HCT116 (cell line): ENCODE measurements at regions not wholly inside any gene's neighbourhood (a gene's known extent, or its start where the extent isn't known, plus 50 kb on each side); places are given as distances from the start of the nearest gene placed in this dataset.

Experiments used
- ATAC-seq: fragments of 200-7000 bp; cut with Tn5 transposase; 2 replicates; pipeline ENCODE4 v1.9.1; 2020; ENCODE audit warnings: mild to moderate bottlenecking, moderate library complexity
- BruUV-seq: library from RNA; stranded (reverse); fragments of 400-500 nt; replicated peaks from 2 replicates; lab custom pipeline; 2021; lab: Mats Ljungman, UMichigan
- CTCF ChIA-PET: fragments of 300-600 bp; sonication (Branson Sonifier 250); formaldehyde crosslinking; loops from one replicate; lab custom pipeline; 2021; ENCODE audit warnings: antibody characterized with exemption; lab: Charles Lee
- POLR2A ChIA-PET: fragments of 300-600, 350-600 bp; sonication (Branson Sonifier 250); formaldehyde crosslinking; loops from one replicate; lab custom pipeline; 2021; ENCODE audit warnings: antibody characterized with exemption; lab: Charles Lee
- RAD21 ChIA-PET, 2 experiments: fragments of 300-600 bp; sonication (Branson Sonifier 250); formaldehyde crosslinking; loops; one replicate each; lab custom pipeline; 2023; ENCODE audit warnings: low total read pairs in 2 of 2; ENCODE audit not compliant: uncharacterized antibody in 2 of 2, unreplicated experiment in 2 of 2, low non-redundant PET in 1 of 2; lab: Charles Lee
- DNase-seq: peaks from one replicate; pipeline ENCODE4 v3.0.0-alpha.2; 2010; ENCODE audit warnings: low read depth, low spot score
- H2AFZ ChIP-seq: fragments of 200-600 bp; shearing (Covaris generic), sonication (generic); 2 replicates; pipeline ENCODE4 v1.6.1; 2017; ENCODE audit warnings: low read depth, mixed run types, mixed read lengths, antibody characterized with exemption, low read length; ENCODE audit not compliant: poor library complexity, severe bottlenecking
- H3K27ac ChIP-seq: 2 replicates; pipeline ENCODE4 v1.5.1; 2012; ENCODE audit warnings: low read depth, low read length
- H3K27me3 ChIP-seq: fragments of 200-600 bp; sonication (generic); 2 replicates; pipeline ENCODE4 v1.6.1; 2016; ENCODE audit warnings: mixed run types, low read length, mixed read lengths; ENCODE audit not compliant: insufficient read depth
- H3K36me3 ChIP-seq, 2 experiments: fragments of 200-500 bp in 1 of 2; fragments of 200-600 bp in 1 of 2; sonication (Bioruptor generic) in 1 of 2; sonication (generic) in 1 of 2; 2 replicates each; pipeline versions ENCODE4 v1.5.1 to v1.6.1; 2014 to 2016; ENCODE audit warnings: low read length in 2 of 2, inconsistent platforms in 1 of 2, mixed read lengths in 1 of 2, mixed run types in 1 of 2; ENCODE audit not compliant: insufficient read depth in 2 of 2, control insufficient read depth in 1 of 2
- H3K4me1 ChIP-seq, 2 experiments: fragments of 200-600 bp in 1 of 2; sonication (generic) in 1 of 2; 2 replicates each; pipeline versions ENCODE4 v1.5.1 to v1.6.1; 2012 to 2017; ENCODE audit warnings: low read length in 2 of 2, inconsistent platforms in 1 of 2, mild to moderate bottlenecking in 1 of 2, mixed read lengths in 1 of 2, mixed run types in 1 of 2, moderate library complexity in 1 of 2; ENCODE audit not compliant: insufficient read depth in 2 of 2, control insufficient read depth in 1 of 2
- H3K4me2 ChIP-seq: fragments of 200-600 bp; sonication (generic); 2 replicates; pipeline ENCODE4 v1.6.1; 2017; ENCODE audit warnings: mixed run types, low read length, mixed read lengths
- H3K4me3 ChIP-seq, 2 experiments: fragments of 200-600 bp in 1 of 2; sonication (generic) in 1 of 2; replicated peaks in 1 of 2; 2 replicates each; pipeline ENCODE4 v1.5.1; 2011 to 2016; ENCODE audit warnings: low read length in 2 of 2, control low read depth in 1 of 2, low read depth in 1 of 2, mild to moderate bottlenecking in 1 of 2, mixed read lengths in 1 of 2, mixed run types in 1 of 2
- H3K79me2 ChIP-seq: fragments of 200-600 bp; sonication (generic); 2 replicates; pipeline ENCODE4 v1.6.1; 2017; ENCODE audit warnings: mild to moderate bottlenecking, mixed run types, low read length, moderate library complexity, mixed read lengths; ENCODE audit not compliant: insufficient read depth
- H3K9ac ChIP-seq: fragments of 200-600 bp; sonication (generic); 2 replicates; pipeline ENCODE4 v1.6.1; 2016; ENCODE audit warnings: low read length, mixed read lengths
- H3K9me2 ChIP-seq: fragments of 200-600 bp; sonication (generic), shearing (Covaris generic); 2 replicates; pipeline ENCODE4 v1.6.1; 2017; ENCODE audit warnings: mixed run types, mild to moderate bottlenecking, moderate library complexity; ENCODE audit not compliant: insufficient read depth
- H3K9me3 ChIP-seq, 2 experiments: fragments of 200-500 bp in 1 of 2; fragments of 200-600 bp in 1 of 2; sonication (Bioruptor generic) in 1 of 2; sonication (generic) in 1 of 2; 2 replicates each; pipeline ENCODE4 v1.6.1; 2014 to 2017; ENCODE audit warnings: low read length in 2 of 2, mixed read lengths in 2 of 2, inconsistent platforms in 1 of 2, low read depth in 1 of 2, mild to moderate bottlenecking in 1 of 2, mixed run types in 1 of 2, moderate library complexity in 1 of 2; ENCODE audit not compliant: control insufficient read depth in 1 of 2, insufficient read depth in 1 of 2
- H4K20me1 ChIP-seq: fragments of 200-600 bp; sonication (generic), shearing (Covaris generic); 2 replicates; pipeline ENCODE4 v1.6.1; 2017; ENCODE audit warnings: mixed run types, mild to moderate bottlenecking, moderate library complexity; ENCODE audit not compliant: insufficient read depth
- EGR1 ChIP-seq: IDR thresholded peaks from 2 replicates; pipeline ENCODE4 v1.6.1; 2012; ENCODE audit warnings: low read depth
- EZH2phosphoT487 ChIP-seq: fragments of 200-600 bp; IDR thresholded peaks from 2 replicates; pipeline ENCODE4 v1.6.1; 2018; ENCODE audit warnings: antibody characterized with exemption, borderline replicate concordance
- RAD21 ChIP-seq: IDR thresholded peaks from 2 replicates; pipeline ENCODE4 v1.6.1; 2012; ENCODE audit warnings: low read depth, mild to moderate bottlenecking
- SIN3A ChIP-seq: IDR thresholded peaks from 2 replicates; pipeline ENCODE4 v1.6.1; 2012; ENCODE audit warnings: low read depth
- SRF ChIP-seq: IDR thresholded peaks from 2 replicates; pipeline ENCODE4 v1.6.1; 2012; ENCODE audit warnings: low read depth
- YY1 ChIP-seq: IDR thresholded peaks from 2 replicates; pipeline ENCODE4 v1.6.1; 2011; ENCODE audit warnings: low read length, low read depth, moderate library complexity, mild to moderate bottlenecking; ENCODE audit not compliant: insufficient replicate concordance; ENCODE audit errors: extremely low read depth
- intact Hi-C: fragments of 100-400 bp; cut with micrococcal nuclease; formaldehyde crosslinking; loops from 2 replicates; pipeline ENCODE4 v1.10.0; 2022
- TF ChIP-seq, protein P1 (sequence below): IDR thresholded peaks from 2 replicates; pipeline ENCODE4 v1.6.1; 2012; ENCODE audit warnings: low read depth
- TF ChIP-seq, protein P2 (sequence below), 3 experiments: fragments of 200-600 bp in 1 of 3; sonication (generic) in 1 of 3; IDR thresholded peaks in 2 of 3; conservative IDR thresholded peaks in 1 of 3; 2 replicates each; pipeline ENCODE4 v1.5.1; 2012 to 2017; ENCODE audit warnings: low read depth in 2 of 3, low read length in 2 of 3, antibody characterized with exemption in 1 of 3, borderline replicate concordance in 1 of 3, control low read depth in 1 of 3, mild to moderate bottlenecking in 1 of 3, mixed read lengths in 1 of 3, mixed run types in 1 of 3, moderate library complexity in 1 of 3; ENCODE audit not compliant: insufficient read depth in 1 of 3

DNA sequence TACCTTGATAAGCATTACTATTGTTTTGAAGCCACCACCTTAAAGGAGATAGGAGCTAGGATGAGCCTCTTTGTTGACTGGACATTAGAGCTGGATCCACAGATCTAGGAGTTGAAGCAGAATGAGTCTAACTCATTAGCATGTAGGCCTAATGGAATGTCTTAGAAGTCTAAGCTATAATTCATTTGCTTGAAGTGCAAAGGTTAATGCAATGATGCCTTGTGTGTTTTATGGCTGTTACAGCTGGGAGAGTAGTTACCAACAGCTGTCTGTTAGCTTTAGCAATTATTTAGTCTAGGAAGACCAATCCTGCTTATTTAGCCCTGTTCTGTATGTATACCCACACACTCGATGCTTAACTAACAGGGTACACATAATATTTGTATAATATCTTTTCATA lies 419.3 kb downstream of the TUSC7 start:
- Histone ChIP-seq H3K4me3 (no peak overlapping the region), H3K27me3 (no peaks in the 10 kb centered on the region), H3K36me3 (no peaks in the 10 kb centered on the region)
- no TSS peak for BruUV-seq
- TF ChIP-seq EZH2phosphoT487, result no peak
- TF ChIP-seq, protein P1, sequence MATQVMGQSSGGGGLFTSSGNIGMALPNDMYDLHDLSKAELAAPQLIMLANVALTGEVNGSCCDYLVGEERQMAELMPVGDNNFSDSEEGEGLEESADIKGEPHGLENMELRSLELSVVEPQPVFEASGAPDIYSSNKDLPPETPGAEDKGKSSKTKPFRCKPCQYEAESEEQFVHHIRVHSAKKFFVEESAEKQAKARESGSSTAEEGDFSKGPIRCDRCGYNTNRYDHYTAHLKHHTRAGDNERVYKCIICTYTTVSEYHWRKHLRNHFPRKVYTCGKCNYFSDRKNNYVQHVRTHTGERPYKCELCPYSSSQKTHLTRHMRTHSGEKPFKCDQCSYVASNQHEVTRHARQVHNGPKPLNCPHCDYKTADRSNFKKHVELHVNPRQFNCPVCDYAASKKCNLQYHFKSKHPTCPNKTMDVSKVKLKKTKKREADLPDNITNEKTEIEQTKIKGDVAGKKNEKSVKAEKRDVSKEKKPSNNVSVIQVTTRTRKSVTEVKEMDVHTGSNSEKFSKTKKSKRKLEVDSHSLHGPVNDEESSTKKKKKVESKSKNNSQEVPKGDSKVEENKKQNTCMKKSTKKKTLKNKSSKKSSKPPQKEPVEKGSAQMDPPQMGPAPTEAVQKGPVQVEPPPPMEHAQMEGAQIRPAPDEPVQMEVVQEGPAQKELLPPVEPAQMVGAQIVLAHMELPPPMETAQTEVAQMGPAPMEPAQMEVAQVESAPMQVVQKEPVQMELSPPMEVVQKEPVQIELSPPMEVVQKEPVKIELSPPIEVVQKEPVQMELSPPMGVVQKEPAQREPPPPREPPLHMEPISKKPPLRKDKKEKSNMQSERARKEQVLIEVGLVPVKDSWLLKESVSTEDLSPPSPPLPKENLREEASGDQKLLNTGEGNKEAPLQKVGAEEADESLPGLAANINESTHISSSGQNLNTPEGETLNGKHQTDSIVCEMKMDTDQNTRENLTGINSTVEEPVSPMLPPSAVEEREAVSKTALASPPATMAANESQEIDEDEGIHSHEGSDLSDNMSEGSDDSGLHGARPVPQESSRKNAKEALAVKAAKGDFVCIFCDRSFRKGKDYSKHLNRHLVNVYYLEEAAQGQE, result no peak
- TF ChIP-seq SIN3A, result no peak
- TF ChIP-seq YY1, result no peak
- TF ChIP-seq, protein P2, sequence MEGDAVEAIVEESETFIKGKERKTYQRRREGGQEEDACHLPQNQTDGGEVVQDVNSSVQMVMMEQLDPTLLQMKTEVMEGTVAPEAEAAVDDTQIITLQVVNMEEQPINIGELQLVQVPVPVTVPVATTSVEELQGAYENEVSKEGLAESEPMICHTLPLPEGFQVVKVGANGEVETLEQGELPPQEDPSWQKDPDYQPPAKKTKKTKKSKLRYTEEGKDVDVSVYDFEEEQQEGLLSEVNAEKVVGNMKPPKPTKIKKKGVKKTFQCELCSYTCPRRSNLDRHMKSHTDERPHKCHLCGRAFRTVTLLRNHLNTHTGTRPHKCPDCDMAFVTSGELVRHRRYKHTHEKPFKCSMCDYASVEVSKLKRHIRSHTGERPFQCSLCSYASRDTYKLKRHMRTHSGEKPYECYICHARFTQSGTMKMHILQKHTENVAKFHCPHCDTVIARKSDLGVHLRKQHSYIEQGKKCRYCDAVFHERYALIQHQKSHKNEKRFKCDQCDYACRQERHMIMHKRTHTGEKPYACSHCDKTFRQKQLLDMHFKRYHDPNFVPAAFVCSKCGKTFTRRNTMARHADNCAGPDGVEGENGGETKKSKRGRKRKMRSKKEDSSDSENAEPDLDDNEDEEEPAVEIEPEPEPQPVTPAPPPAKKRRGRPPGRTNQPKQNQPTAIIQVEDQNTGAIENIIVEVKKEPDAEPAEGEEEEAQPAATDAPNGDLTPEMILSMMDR (IDR thresholded peaks at IDR 0.05 in 2 of 3, conservative IDR thresholded peaks at IDR 0.05 in 1 of 3; ENCODE audit: borderline replicate concordance in 1 of 3, insufficient read depth in 1 of 3, low read depth in 2 of 3, low read length in 2 of 3), result no peak
- TF ChIP-seq RAD21, result no peak
- no peak for TF ChIP-seq EGR1
- no peak for TF ChIP-seq SRF
- TF ChIP-seq, all 23 proteins: peak for 0
- CTCF ChIA-PET, result no interaction called here
- Histone ChIP-seq H3K27ac (no peak overlapping the region), H3K4me1 (no peaks in the 10 kb centered on the region), H4K20me1 (no peaks in the 10 kb centered on the region), H3K9ac (no peak overlapping the region), H3K9me2 (no peaks in the 10 kb centered on the region), H3K9me3 (no peaks in the 10 kb centered on the region), H3K4me2 (no peak overlapping the region), H3K79me2 (no peaks in the 10 kb centered on the region), H2AFZ (no peak overlapping the region)
- POLR2A ChIA-PET, result no interaction called here
- intact Hi-C loops, result no loop called here
- ATAC-seq (no peak), DNase-seq (no peak)
- RAD21 ChIA-PET, result no interaction called here
